Common myeloid progenitor, CD34-positive (primary cell): ENCODE measurements at regions not wholly inside any gene's neighbourhood (a gene's known extent, or its start where the extent isn't known, plus 50 kb on each side); places are given as distances from the start of the nearest gene placed in this dataset.

Experiments used
- CTCF ChIA-PET: fragments of 350-600 bp; sonication (Branson Sonifier 250); formaldehyde crosslinking; loops from one replicate; lab custom pipeline; 2021; ENCODE audit warnings: antibody characterized with exemption; lab: Charles Lee
- POLR2A ChIA-PET: fragments of 350-600 bp; sonication (Branson Sonifier 250); formaldehyde crosslinking; loops from one replicate; lab custom pipeline; 2021; ENCODE audit warnings: antibody characterized with exemption; lab: Charles Lee
- DNase-seq, 3 donors: peaks; one replicate each; pipeline versions ENCODE4 v3.0.0 to v3.0.0-alpha.2; 2013
- H3K27ac ChIP-seq, 2 experiments: 1 replicate in 1 of 2; 2 replicates in 1 of 2; pipeline ENCODE4 v1.7.0; 2013; ENCODE audit warnings: inconsistent platforms in 2 of 2, low read length in 2 of 2, mild to moderate bottlenecking in 2 of 2, low read depth in 1 of 2, moderate library complexity in 1 of 2; ENCODE audit not compliant: severe bottlenecking in 2 of 2, insufficient read depth in 1 of 2, poor library complexity in 1 of 2
- H3K27me3 ChIP-seq, 5 experiments: replicated peaks in 2 of 5; 1 replicate in 3 of 5; 2 replicates in 2 of 5; pipeline versions ENCODE4 v1.6.1 to v1.7.0; 2013; ENCODE audit warnings: low read length in 4 of 5, mild to moderate bottlenecking in 2 of 5, moderate library complexity in 2 of 5, inconsistent platforms in 1 of 5; ENCODE audit not compliant: insufficient read depth in 5 of 5, control insufficient read depth in 4 of 5
- H3K36me3 ChIP-seq, 4 experiments: 1 replicate in 2 of 4; 2 replicates in 2 of 4; pipeline versions ENCODE4 v1.6.1 to v1.7.0; 2013; ENCODE audit warnings: low read length in 3 of 4, control low read depth in 1 of 4, mild to moderate bottlenecking in 1 of 4; ENCODE audit not compliant: control insufficient read depth in 4 of 4, insufficient read depth in 4 of 4
- H3K4me1 ChIP-seq, 4 experiments: 1 replicate in 3 of 4; 2 replicates in 1 of 4; pipeline versions ENCODE4 v1.6.1 to v1.7.1; 2013; ENCODE audit warnings: low read length in 3 of 4, mild to moderate bottlenecking in 3 of 4, control low read depth in 1 of 4, inconsistent platforms in 1 of 4, moderate library complexity in 1 of 4; ENCODE audit not compliant: control insufficient read depth in 4 of 4, insufficient read depth in 4 of 4; ENCODE audit errors: control extremely low read depth in 1 of 4
- H3K4me3 ChIP-seq, 7 experiments: 1 replicate in 4 of 7; 2 replicates in 3 of 7; pipeline versions ENCODE4 v1.5.1 to v1.7.0; 2013; ENCODE audit warnings: mild to moderate bottlenecking in 7 of 7, low read length in 6 of 7, moderate library complexity in 6 of 7, inconsistent platforms in 2 of 7, low read depth in 2 of 7, control low read depth in 1 of 7; ENCODE audit not compliant: insufficient read depth in 4 of 7, control insufficient read depth in 1 of 7; ENCODE audit errors: extremely low read depth in 1 of 7
- H3K9me3 ChIP-seq, 5 experiments: 1 replicate in 4 of 5; 2 replicates in 1 of 5; pipeline versions ENCODE4 v1.6.1 to v1.7.1; 2013; ENCODE audit warnings: low read length in 4 of 5, mild to moderate bottlenecking in 2 of 5, inconsistent platforms in 1 of 5, low read depth in 1 of 5, moderate library complexity in 1 of 5; ENCODE audit not compliant: control insufficient read depth in 4 of 5, insufficient read depth in 2 of 5; ENCODE audit errors: control extremely low read depth in 1 of 5
- WGBS: methylation state at CpG from one replicate; pipeline ENCODE4 v1.1.5; 2013; ENCODE audit not compliant: insufficient coverage; 5-methylcytosine and 5-hydroxymethylcytosine counted together

DNA sequence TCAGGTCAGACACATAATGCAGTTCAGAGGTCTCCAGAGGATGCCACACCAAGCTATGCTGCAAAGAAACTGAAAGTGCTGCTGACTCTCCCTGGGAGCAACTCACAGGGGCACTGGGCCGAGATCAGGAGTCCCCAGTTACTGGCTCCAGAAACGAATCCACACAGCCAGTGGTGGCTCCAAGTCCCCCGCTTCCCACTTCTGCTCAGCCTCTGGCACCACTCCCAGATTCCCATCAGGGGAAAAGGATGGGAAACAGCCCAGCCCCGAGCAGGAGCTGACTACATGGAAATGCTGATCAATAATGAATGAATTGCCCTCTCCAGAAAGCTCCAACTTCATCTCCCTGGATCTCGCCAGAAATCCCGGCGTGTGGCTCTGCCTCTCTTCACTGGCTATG lies 62.3 kb upstream of the CDH5 start:
- no peak overlapping the region for H3K4me3 ChIP-seq
- 100% methylated on average over 4 of the region's 7 CpGs for WGBS
- DNase-seq, result no peak
- no peaks in the 10 kb centered on the region for H3K36me3 ChIP-seq
- no peak overlapping the region for H3K27ac ChIP-seq
- ChIA-PET CTCF (interaction anchor here (1.5 kb wide), 1 partner anchor 29 kb away, joined by 3 read pairs; no protein-coding TSS in a partner anchor), POLR2A (no interaction called here)
- H3K27me3 ChIP-seq, result peaks cover 0 to 4% (median 0%) of the 10 kb centered on the region in 5 experiments
- peaks cover 0 to 4% (median 0%) of the 10 kb centered on the region in 5 experiments for H3K9me3 ChIP-seq
- peaks cover 0 to 6% (median 2%) of the 10 kb centered on the region in 4 experiments for H3K4me1 ChIP-seq

DNA sequence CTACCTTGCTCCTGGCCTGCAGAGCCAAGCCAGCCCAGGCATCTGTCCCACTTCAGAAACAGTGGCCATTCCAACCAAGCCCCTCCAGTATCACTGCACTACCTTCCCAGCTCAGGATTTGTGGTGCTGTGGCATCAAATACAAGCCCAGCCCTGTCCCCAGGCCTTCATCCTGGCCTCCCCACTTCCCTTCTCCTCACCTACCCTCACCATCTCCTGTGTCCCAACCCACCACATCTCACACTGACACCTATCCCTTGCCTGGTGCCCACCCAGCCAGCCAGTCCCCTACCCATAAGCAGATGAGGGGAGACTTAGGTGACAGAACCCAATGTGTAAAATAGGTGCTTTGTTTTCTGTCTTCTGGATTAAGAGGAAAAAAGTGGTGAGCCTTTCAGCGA lies 66.0 kb upstream of the CDH5 start:
- Histone ChIP-seq H3K27me3 (peaks cover 0 to 11% (median 0%) of the 10 kb centered on the region in 5 experiments), H3K9me3 (peaks cover 0 to 5% (median 0%) of the 10 kb centered on the region in 5 experiments), H3K27ac (no peak overlapping the region), H3K4me1 (peaks cover 0 to 7% (median 2%) of the 10 kb centered on the region in 4 experiments), H3K4me3 (no peak overlapping the region), H3K36me3 (no peaks in the 10 kb centered on the region)
- 100% methylated on average over 1 of the region's 1 CpG for WGBS
- no peak for DNase-seq
- ChIA-PET CTCF (no interaction called here), POLR2A (no interaction called here)

DNA sequence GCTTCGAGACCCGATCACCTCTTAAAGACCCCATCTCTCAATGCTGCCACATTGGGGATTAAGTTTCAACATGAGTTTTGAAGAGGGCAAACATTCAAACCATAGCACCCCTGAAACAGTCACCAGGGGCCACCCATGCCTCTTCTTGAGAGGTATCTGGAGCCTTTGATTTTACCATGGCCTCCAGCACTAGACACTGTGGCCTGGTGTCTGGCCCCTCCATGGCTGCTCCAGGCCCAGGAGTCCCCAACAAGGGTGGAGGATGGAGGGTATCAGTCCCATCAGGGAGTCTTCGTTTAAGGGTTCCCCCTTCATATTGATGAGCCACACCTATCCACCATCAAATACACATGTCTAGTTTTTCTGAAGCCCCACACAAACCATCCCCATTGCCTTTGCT lies 66.5 kb upstream of the CDH5 start:
- ChIA-PET CTCF (no interaction called here), POLR2A (no interaction called here)
- peaks cover 0 to 5% (median 0%) of the 10 kb centered on the region in 5 experiments for H3K9me3 ChIP-seq
- H3K4me1 ChIP-seq, result peaks cover 0 to 7% (median 2%) of the 10 kb centered on the region in 4 experiments
- H3K36me3 ChIP-seq, result no peaks in the 10 kb centered on the region
- DNase-seq, result no peak
- no peak overlapping the region for H3K4me3 ChIP-seq
- WGBS, result 94% methylated on average over 3 of the region's 3 CpGs
- H3K27ac ChIP-seq, result no peak overlapping the region
- H3K27me3 ChIP-seq, result peaks cover 0 to 9% (median 0%) of the 10 kb centered on the region in 5 experiments

DNA sequence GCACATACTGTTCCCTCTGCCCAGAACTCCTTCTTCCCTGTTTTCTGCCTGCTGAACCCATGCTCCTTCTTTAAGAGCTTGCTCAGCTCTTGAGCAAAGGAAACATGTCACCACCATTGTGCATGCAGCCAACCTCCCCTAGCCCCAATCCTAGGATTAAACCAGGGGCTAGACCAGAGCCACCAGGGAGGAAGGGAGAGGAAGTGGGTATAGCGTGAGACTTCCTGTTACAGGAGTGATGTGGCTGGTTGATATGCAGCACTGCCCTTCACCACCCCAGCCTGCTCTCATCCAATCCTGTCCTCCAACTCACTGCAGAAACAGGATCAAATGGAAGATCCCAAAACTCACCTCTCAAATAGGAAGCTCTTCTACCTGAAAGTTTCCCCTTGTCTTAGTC lies 67.1 kb upstream of the CDH5 start:
- WGBS, result no CpG with 5 or more reads among the region's 1 CpG
- ChIA-PET CTCF (no interaction called here), POLR2A (no interaction called here)
- Histone ChIP-seq H3K9me3 (peaks cover 0 to 5% (median 0%) of the 10 kb centered on the region in 5 experiments), H3K36me3 (no peaks in the 10 kb centered on the region), H3K4me1 (peaks cover 0 to 7% (median 2%) of the 10 kb centered on the region in 4 experiments), H3K4me3 (no peak overlapping the region), H3K27ac (no peak overlapping the region), H3K27me3 (peaks cover 0 to 7% (median 2%) of the 10 kb centered on the region in 5 experiments)
- peak in 1 of 3 donors; percentile 1 for DNase-seq

DNA sequence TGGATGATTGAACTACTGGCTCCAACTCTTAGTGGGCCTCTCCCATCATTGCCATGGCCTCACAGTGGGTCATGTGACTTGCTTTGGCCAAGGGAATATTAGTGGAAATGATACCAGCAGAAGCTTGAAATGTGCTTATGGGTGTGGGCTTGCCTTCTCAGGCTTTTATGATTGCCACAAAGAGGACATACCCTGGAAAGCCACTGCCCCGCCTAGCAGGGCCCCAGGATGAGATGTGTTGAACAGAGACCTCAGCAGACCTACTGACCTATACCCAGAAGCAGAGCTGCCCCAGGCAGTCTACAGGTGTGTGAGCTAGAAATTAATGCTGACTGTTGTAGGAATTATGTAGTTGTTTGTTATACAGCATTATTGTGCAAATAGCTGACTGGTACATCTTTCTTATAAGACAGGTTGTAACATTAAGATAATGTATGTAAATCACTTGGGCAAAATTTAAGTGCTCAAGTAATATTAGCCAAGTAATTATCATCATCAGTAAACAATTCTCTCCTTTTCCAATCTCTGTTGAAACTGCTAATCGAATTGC lies 67.8 kb upstream of the CDH5 start:
- peaks cover 0 to 5% (median 0%) of the 10 kb centered on the region in 5 experiments for H3K9me3 ChIP-seq
- H3K4me1 ChIP-seq, result peaks cover 0 to 7% (median 2%) of the 10 kb centered on the region in 4 experiments
- no peak for DNase-seq
- ChIA-PET POLR2A (no interaction called here), CTCF (no interaction called here)
- no peaks in the 10 kb centered on the region for H3K36me3 ChIP-seq
- no peak overlapping the region for H3K4me3 ChIP-seq
- WGBS, result 100% methylated on average over 2 of the region's 2 CpGs
- H3K27ac ChIP-seq, result no peak overlapping the region
- H3K27me3 ChIP-seq, result peaks cover 0 to 7% (median 2%) of the 10 kb centered on the region in 5 experiments

DNA sequence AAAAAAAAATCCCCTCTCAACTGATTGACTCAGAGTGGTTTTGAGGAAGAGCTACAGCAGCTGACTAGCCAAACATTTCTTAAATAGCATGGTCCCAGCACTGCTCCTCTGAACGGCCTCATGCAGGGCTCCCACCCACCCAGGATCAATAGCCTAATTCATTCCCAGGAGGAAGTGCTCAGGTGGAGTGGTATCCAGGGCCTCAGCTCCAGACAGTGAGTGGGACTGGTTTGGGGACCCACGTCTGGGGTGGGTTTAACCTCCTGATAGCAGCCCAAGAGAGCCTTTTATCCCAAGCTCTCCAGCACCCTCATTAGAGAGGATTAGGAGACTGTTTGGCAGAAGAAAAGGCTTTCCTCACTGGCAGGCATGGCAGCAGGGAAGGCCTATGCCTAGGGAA lies 68.5 kb upstream of the CDH5 start:
- DNase-seq, result no peak
- POLR2A ChIA-PET, result no interaction called here
- no peak overlapping the region for H3K27ac ChIP-seq
- 81% methylated on average over 2 of the region's 2 CpGs for WGBS
- H3K9me3 ChIP-seq, result peaks cover 0 to 5% (median 0%) of the 10 kb centered on the region in 5 experiments
- no peak overlapping the region for H3K4me3 ChIP-seq
- H3K4me1 ChIP-seq, result peaks cover 0 to 7% (median 2%) of the 10 kb centered on the region in 4 experiments
- CTCF ChIA-PET, result no interaction called here
- H3K36me3 ChIP-seq, result no peaks in the 10 kb centered on the region
- H3K27me3 ChIP-seq, result peaks cover 0 to 10% (median 4%) of the 10 kb centered on the region in 5 experiments

DNA sequence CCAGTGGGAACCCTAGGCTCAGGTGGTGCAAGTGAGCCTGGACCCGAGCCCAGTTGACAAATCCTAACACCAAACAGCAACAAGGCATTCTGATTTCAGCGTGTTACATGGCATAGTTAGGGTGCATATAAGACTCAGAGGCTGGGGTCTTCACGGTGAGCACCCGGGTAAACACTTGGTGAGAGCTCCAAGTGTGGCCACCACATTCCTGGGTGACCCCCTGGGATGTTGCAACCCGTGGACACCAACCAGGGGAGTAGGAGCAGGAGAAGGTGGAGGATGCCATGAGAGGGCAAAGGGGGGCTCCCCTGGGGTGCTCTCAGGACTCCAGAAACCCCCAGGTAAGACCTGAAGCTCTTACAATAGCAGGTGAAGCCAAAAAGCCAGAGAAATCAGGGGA lies 69.9 kb upstream of the CDH5 start:
- Histone ChIP-seq H3K9me3 (peaks cover 0 to 5% (median 0%) of the 10 kb centered on the region in 5 experiments), H3K4me1 (peaks cover 0 to 7% (median 2%) of the 10 kb centered on the region in 4 experiments), H3K36me3 (no peaks in the 10 kb centered on the region), H3K4me3 (no peak overlapping the region), H3K27me3 (peaks cover 0 to 12% (median 2%) of the 10 kb centered on the region in 5 experiments), H3K27ac (no peak overlapping the region)
- ChIA-PET CTCF (no interaction called here), POLR2A (no interaction called here)
- no peak for DNase-seq
- 100% methylated on average over 4 of the region's 5 CpGs for WGBS
